ENCODE measurements at regions not wholly inside any gene's neighbourhood (a gene's known extent, or its start where the extent isn't known, plus 50 kb on each side); places are given as distances from the start of the nearest gene placed in this dataset.
"Not testable (repeated sequence)": the region's sequence is repeated elsewhere in the genome, so short reads cannot be mapped to it uniquely, and the experiment has no call there.

- FAIRE-seq: not testable (repeated sequence)
Observed at GRCh38 chr14:105697955-105698354, 171.6 kb downstream of the TMEM121 start.

GRCh38 chr14:105698940-105699556 is 172.7 kb downstream of the TMEM121 start:
- not testable (repeated sequence) for FAIRE-seq

- not testable (repeated sequence) for FAIRE-seq
Observed at GRCh38 chr14:105699706-105700105, 173.3 kb downstream of the TMEM121 start.

- not testable (repeated sequence) for FAIRE-seq
Observed at GRCh38 chr14:105700146-105700545, 173.8 kb downstream of the TMEM121 start.

- no peak for FAIRE-seq
Observed at GRCh38 chr14:105700622-105701288, 174.4 kb downstream of the TMEM121 start.

- FAIRE-seq: no peak
Observed at GRCh38 chr14:105701456-105702274, 175.3 kb downstream of the TMEM121 start.

GRCh38 chr14:105702275-105702817 is 176.0 kb downstream of the TMEM121 start:
- FAIRE-seq: no peak

GRCh38 chr14:105703044-105703665 is 176.8 kb downstream of the TMEM121 start:
- not testable (repeated sequence) for FAIRE-seq

GRCh38 chr14:105704091-105704490 is 177.7 kb downstream of the TMEM121 start:
- not testable (repeated sequence) for FAIRE-seq

GRCh38 chr14:105704492-105704891 is 178.1 kb downstream of the TMEM121 start:
- FAIRE-seq: not testable (repeated sequence)

- FAIRE-seq: not testable (repeated sequence)
Observed at GRCh38 chr14:105705512-105705861, 179.1 kb downstream of the TMEM121 start.

- FAIRE-seq: not testable (repeated sequence)
Observed at GRCh38 chr14:105705862-105706700, 179.7 kb downstream of the TMEM121 start.

GRCh38 chr14:105706701-105707019 is 180.3 kb downstream of the TMEM121 start:
- FAIRE-seq: not testable (repeated sequence)

GRCh38 chr14:105707099-105707498 is 180.7 kb downstream of the TMEM121 start:
- not testable (repeated sequence) for FAIRE-seq

- FAIRE-seq: not testable (repeated sequence)
Observed at GRCh38 chr14:105707723-105708151, 181.4 kb downstream of the TMEM121 start.

GRCh38 chr14:105708251-105709134 is 182.1 kb downstream of the TMEM121 start:
- not testable (repeated sequence) for FAIRE-seq

GRCh38 chr14:105709281-105710118 is 183.1 kb downstream of the TMEM121 start:
- FAIRE-seq: no peak

- no peak for FAIRE-seq
Observed at GRCh38 chr14:105710119-105711043, 184.0 kb downstream of the TMEM121 start.
